Sciatic nerve (tissue), 2 donors: ENCODE measurements at regions not wholly inside any gene's neighbourhood (a gene's known extent, or its start where the extent isn't known, plus 50 kb on each side); places are given as distances from the start of the nearest gene placed in this dataset.

Source experiments
- ATAC-seq: fragments of 200-7000 bp; cut with Tn5 transposase; one replicate; pipeline ENCODE4 v1.9.1; 2020; ENCODE audit warnings: mild to moderate bottlenecking, moderate library complexity
- DNase-seq: peaks from one replicate; pipeline ENCODE4 v3.0.0-alpha.2; 2020; ENCODE audit warnings: low spot score
- intact Hi-C: fragments of 100-400 bp; cut with DNase I; formaldehyde crosslinking; loops from one replicate; pipeline ENCODE4 v1.14.2; 2022
- donor health status: DM: no; HTN: no; CAD: no.
- donor health status: DM: no; HTN: no; CAD: no.

DNA sequence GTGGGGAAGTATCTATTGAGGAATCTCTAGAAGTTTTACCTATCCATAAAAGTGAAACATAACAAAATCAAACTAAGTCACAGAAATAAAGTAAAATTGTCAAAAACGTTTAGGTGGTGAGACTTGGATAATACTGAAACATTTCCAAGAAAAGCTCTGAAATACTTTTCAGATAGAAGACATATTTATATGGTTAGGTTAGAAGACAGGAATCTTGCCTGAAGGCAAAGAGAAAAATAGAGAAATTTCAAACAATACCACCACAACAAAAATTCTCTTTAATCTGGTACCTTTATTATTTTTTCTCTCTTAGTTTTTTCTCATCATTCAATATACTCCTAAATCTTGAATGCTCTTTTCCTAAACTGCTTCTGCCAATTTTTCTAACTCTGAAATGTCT is 222.7 kb upstream of the PLSCR5 start:
- intact Hi-C loops = no loop called here
- DNase-seq (no peak), ATAC-seq (no peak)

DNA sequence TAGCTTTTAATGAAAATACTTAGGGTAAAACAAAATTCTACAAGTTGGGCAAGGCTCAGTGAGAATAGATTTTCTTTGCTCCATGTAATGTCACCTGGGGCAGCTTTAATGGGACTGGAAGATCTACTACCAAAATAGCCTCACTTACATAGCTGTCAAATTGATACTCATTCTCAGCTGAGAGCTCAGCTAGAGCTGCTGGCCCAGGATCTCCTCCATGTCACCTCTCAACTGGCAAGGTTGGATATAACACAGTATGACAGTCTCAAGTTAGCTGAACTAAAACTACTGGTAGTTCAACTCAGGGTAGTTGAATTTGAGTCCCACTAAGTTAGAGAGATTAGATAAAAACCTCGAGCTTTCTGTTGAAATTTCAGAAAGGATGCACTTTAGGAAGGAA is 218.5 kb upstream of the PLSCR5 start:
- intact Hi-C loops = no loop called here
- DNase-seq (no peak), ATAC-seq (no peak)

DNA sequence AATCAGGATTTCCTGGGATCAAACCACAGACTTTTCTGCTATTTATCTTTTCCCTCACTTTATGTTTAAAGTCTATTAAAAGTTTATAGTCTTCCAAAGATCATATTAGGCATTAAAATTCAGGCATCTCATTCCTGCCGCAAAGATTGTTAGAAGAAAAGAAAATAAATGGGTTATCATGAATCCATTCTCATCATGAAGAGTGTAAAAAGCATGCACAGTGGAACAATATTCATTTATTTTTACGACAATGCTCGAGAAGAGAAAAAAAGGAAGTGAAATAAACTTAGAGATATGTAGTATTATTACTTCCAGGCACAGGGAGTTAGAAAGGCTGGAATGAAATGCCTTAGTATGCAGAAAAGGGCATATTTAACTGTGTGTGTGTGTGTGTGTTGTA is 213.7 kb upstream of the PLSCR5 start:
- DNase-seq (no peak), ATAC-seq (no peak)
- intact Hi-C loops = no loop called here

DNA sequence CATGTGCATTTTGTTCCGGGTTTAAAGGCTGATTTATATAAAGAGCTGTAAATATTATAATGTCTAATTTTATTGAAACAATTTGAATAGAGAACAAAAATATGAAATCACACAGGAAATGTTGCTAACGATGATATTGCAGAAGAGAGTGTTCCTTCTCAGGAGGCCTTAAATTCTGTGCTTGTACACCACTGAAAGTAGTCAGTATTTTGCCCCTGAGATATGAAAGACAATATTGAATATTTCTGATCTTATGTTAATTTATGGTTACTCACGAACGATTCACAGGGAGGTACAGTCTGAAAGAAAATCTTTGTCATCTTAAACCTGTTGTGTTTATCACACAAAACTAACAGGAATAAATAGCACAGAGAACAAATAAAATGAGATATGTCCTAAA is 213.2 kb upstream of the PLSCR5 start:
- ATAC-seq = no peak
- intact Hi-C loops = no loop called here

DNA sequence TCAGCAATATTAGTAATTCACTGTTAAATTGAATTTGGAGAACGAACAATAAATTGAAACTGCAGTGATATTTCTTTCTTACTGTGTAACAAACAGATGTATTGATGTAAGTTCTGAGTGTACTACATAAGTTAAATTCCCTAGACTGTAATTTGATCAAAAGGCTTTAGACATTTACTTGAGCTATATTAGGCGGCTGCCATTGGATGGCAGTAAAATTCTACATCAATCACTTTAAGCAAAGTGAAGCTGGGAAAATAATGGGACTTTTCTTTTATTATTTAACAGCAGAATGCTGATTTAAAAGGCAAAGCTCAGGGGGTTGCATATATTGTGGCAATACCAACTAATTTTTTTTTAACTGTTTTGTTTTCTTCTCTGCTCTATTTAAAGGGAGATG is 212.6 kb upstream of the PLSCR5 start:
- ATAC-seq (no peak), DNase-seq (no peak)
- intact Hi-C loops = no loop called here

More for the DNA sequence above, 213.2 kb upstream of the PLSCR5 start:
- no peak for DNase-seq

DNA sequence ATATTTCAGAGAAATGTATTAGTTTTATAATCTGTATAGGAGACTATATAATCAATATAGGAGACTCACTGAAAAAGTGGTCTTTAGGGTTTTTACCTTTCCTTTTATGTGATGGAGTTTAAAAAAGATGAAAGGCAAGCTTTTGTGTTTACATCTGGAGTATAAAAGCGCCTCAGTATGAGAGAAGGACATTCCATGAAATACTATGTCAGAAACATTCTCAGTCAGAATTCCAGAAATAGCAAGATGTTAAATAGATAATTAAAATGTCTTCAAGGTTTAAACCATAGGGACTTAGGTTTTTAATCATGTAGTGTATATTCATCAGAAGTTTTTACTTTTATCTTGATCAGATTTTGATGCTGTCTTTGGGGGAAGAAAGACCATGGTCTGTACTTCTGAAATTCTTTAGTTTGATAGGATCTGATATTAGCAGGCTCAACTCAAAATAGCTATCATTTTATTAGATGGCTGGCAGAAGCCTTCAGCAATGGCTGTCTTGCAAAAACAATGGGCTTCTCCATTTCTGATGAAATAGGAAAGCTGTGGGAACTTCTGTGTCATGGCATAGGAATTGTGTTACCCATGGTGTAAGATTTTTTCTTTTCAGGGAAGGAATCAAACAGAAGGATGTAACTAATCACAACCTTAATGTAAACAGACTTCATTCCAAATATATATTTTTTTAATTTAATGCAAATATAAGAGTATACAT is 209.6 kb upstream of the PLSCR5 start:
- DNase-seq = no peak
- ATAC-seq = no peak
- intact Hi-C loops = no loop called here

DNA sequence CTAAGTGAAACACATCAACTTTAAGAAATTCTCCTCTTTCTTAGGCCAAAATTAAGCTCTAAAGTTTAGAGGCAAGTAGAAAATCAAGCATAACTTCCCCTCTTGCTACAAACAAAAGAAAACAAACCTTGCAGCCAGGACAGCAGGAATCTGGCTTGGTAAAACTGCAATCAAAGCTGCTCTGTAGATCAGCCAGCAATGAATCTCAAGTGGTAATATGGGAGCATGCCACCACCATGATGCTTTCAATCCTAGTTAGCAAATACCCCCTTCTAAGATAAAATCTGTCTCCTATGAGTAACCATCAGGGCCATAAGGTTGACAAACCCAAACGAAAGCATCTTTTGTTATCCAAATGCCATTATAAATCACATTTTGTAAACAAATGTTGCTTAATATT is 208.3 kb upstream of the PLSCR5 start:
- no peak for DNase-seq
- no peak for ATAC-seq
- intact Hi-C loops = no loop called here

DNA sequence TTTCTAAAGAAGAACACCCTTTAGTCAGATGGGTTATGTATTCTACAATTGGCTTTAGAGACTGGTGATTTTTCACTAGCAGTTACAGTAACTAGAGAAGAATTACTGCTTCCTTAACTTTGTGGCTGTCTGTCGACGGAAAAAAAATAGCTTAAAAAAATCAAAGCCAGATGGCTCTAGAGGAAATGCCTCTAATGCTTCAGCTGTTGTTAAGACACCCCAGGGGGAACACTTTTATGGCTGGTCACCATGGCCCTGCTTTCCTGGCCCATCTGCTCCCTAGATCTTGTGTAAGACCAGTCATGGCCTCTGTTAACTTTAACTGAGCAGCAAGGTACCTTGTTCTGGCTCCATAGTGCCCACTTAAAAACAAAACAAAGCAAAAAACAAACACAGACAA is 198.6 kb upstream of the PLSCR5 start:
- intact Hi-C loops = no loop called here
- no peak for ATAC-seq
- no peak for DNase-seq

DNA sequence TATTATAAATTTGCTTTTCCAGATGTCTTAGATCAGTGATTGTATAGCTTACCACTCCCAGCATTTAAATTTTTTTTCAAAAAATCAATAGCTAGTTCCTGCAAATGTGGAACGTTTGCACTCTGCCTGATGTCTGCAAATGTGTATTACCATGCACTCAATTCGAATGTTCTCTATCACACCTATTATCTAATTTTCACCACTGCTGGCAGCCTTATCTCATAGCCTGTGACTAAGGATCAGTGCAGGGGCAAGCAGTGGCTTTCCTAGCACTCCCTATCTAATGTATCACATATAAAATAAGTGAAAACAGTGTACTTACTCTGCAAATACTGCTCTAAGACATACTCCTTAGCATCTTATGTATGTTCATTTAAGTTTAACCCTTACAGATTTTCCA is 196.3 kb upstream of the PLSCR5 start:
- intact Hi-C loops = no loop called here
- DNase-seq = no peak
- ATAC-seq = no peak

DNA sequence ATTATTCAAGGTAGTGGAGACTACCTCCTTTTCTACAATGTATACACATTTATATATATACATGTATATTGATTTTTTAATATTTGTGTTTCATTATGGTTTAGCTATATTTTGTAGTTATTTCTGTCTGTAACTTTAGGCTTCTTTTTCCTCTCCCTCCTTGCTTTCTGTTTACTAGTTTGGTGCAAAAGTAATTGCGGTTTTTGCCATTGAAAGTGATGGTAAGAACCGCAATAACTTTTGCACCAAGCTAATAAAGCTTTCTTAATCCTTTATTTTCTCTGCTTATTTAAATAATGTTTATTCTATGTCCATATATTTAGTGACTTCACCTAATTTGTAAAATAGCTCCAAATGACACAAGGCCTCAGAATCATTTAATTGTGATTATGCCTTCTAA is 195.3 kb upstream of the PLSCR5 start:
- intact Hi-C loops = no loop called here
- DNase-seq = no peak
- ATAC-seq = no peak

DNA sequence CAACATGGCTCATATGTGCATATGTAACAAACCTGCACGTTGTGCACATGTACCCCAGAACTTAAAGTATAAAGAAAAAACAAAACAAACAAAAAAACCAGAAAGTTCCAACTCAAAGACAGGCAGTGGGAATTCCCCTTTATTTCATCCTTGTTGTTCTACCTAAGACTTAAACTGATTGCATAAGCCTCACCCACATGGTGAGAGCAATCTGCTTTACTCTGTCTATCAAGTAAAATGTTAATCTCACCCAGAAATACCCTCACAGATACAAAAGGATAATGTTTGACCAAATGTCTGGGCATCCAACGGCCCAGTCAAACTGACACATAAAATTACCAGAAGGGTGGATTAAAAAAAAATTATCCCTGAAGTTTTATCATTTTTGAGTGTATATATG is 190.9 kb upstream of the PLSCR5 start:
- no peak for DNase-seq
- no peak for ATAC-seq
- intact Hi-C loops = no loop called here

DNA sequence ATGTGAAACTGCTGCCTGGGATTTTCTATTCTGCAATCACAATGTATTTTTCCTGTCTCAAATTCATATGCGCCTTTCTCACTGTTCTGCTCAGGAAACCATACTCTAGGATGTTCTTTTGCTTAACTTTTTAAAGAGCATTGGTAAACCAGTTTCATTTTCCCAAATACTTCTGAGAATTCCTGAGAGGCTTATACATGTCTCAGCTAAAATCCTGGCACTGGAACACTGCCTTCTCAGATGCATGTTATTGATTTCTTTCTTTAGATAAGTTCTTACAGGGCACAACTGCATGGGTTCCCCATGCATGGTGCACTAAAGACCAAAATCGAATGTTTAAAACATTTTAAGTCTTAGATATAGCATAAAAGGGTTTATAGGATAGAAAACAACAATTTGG is 178.3 kb upstream of the PLSCR5 start:
- intact Hi-C loops = loop anchor here (5.0 kb wide), 1 partner anchor 1709 kb away; no protein-coding TSS in a partner anchor
- DNase-seq = no peak
- ATAC-seq = no peak

DNA sequence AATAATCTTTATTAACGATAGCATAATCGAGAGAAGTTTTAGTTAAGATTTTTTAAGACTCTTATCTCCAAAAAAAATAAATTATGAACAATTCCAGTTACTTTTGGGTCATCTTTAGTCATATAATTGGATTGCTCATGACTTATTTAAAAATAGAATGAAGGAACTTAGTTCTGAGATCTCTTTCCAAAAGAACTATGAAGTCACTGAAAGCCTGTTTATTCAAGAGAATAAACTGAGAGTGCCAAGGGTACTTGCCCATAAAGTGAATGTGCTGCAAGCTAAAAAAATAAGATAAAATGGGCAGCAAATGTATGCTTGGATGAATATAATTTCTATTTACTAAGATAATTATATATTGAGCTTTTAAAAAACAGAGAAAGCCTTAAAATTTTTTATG is 176.5 kb upstream of the PLSCR5 start:
- ATAC-seq (no peak), DNase-seq (no peak)
- intact Hi-C loops = loop anchor here (5.0 kb wide), 1 partner anchor 1711 kb away; no protein-coding TSS in a partner anchor

DNA sequence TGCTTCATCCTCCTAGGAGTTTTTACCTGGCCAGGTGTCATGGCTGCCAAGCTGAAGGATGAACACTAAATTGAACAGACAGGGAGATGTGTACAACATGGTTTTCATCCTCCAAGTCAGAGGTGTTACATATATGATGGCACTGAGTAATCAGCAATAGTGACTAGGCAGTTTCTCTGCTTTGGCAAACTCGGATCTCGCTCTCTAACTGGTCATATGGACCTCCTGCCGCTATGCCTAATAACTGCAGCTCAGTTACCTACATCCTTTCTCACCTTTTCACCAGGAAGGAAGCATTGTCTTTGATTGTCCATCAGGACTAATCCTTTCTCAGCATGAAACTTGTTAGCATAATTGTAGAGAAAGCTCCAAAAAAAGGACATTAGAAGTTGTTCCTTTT is 175.9 kb upstream of the PLSCR5 start:
- ATAC-seq = no peak
- no peak for DNase-seq
- intact Hi-C loops = loop anchor here (5.0 kb wide), 1 partner anchor 1711 kb away; no protein-coding TSS in a partner anchor

DNA sequence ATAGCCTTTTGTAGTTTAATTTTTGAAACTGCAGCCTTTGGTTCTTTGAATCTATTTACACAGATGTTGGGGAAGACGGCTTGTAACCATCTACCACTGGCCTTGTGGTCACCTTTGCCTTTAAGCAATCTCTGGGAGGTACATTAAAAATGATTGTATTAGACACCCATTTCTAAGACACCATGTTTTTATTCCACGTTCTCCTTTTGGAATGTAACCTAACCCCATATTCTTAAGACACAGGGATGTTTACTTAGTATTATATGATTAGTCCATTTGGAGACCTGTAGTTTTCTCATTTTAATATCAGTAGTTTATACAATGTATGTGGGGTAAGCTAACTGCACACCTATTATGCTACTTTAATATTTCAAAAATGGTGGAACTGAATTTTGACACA is 175.1 kb upstream of the PLSCR5 start:
- intact Hi-C loops = loop anchor here (5.0 kb wide), 1 partner anchor 1712 kb away; no protein-coding TSS in a partner anchor
- ATAC-seq = no peak

DNA sequence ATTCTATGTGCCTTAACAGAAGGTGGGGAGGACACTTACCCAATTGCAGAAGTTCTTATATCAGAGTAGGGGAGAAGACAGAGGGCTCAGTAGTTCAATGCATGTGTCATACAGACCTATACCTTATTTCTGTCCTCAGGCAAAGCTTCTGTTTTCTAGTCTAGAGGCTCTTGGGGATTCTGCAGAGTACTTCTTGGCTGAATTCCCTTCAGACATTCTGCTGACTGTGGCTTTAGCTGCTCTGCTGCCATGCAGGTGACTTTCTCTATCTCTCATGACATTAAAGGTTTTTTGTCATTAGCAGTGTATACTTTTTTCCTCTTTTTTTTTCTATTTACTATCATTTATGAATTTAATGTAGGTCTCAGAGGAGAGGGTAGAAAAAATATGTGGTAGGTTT is 172.8 kb upstream of the PLSCR5 start:
- intact Hi-C loops = no loop called here
- ATAC-seq (no peak), DNase-seq (no peak)

More for the DNA sequence above, 175.1 kb upstream of the PLSCR5 start:
- no peak for DNase-seq

DNA sequence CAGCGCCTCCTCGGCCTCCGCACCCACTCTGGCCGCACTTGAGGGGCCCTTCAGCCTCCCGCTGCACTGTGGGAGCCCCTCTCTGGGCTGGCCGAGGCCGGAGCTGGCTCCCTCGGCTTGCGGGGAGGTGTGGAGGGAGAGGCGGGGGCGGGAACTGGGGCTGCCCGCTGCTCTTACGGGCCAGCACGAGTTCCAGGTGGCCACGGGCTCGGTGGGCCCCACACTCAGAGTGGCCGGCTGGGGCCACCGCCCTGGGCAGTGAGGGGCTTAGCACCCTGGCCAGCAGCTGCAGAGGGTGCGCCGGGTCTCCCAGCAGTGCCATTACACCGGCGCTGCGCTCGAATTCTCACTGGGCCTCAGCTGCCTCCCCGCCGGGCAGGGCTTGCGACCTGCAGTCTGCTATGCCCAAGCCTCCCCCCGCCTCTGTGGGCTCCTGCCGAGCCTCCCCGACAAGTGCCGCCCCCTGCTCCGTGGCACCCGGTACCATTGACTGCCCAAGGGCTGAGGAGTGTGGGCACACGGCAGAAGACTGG is 167.1 kb upstream of the PLSCR5 start:
- intact Hi-C loops = no loop called here
- no peak for ATAC-seq
- DNase-seq = no peak

DNA sequence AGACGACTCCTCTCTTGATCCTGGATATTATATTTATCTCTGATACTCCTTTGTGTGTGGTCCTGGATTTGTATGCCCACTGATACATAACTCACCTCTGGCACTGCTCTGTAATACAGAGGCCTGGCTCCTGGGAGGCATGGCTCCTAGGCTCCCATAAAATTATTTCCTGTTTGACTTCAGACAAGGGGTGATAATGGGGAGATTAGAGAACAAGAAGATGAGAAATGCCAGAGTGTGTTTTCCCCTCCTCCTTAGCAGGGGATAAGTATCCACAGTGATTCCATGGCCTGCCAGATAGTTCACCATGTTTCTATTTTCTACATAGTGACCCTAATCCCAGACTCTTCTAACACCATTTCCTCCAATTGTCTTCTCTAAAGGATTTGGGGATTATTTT is 165.7 kb upstream of the PLSCR5 start:
- no peak for DNase-seq
- no peak for ATAC-seq
- intact Hi-C loops = no loop called here

DNA sequence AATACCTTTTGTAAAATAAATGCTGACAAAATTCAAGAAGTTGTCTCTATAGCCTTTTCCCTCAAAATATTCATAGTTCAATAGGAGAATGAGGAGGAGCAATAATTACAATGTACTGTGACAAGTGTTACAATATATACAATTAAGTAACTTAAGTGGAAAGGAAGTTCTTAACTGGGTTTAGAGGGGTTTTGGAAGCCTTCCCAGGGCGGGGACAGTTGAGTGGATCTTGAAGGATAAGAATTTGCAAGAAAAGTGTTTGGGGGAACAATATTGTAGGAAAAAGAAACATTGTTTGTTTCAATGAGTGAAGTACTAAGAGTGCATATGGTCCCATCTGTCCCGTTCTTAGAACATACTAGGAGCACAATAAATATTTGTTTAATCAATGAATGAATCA is 165.2 kb upstream of the PLSCR5 start:
- intact Hi-C loops = no loop called here
- no peak for ATAC-seq

DNA sequence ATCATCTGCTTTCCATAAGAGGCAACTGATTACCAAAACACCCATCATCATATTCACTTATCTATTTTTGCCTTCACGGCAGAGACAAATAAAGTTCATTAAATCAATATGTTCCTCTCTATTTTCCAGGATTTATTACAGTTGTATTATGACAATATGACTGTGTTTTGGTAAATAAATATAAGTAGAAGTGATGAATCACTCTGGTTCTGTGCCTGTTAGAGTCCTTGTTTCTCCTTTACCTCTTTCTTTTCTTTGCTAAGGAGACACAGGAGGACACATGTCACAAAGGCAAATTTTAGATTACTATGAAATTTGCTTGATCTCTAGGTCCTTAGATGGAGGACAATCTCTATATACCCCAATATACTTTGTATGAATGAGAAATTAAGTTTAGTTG is 152.6 kb upstream of the PLSCR5 start:
- ATAC-seq (no peak), DNase-seq (no peak)
- intact Hi-C loops = no loop called here

More for the DNA sequence above, 165.2 kb upstream of the PLSCR5 start:
- DNase-seq = no peak

DNA sequence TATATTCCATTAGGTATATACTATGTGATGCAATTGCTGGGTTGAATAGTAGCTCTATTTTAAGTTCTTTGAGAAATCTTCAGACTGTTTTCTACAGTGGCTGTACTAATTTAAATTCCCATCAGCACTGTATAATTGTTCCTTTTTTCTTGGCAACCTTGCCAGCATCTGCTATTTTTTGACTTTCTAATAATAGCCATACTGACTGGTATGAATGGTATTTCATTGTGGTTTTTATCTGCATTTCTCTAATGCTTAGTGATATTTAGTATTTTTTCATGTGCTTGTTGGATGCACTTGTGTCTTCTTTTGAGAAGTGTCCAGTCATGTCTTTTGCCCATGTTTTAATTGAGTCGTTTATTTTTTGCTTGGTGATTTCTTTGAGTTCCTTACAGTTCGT is 145.1 kb upstream of the PLSCR5 start:
- no peak for DNase-seq
- ATAC-seq = no peak
- intact Hi-C loops = no loop called here
